ENCODE measurements at regions not wholly inside any gene's neighbourhood (a gene's known extent, or its start where the extent isn't known, plus 50 kb on each side); places are given as distances from the start of the nearest gene placed in this dataset.

DNA sequence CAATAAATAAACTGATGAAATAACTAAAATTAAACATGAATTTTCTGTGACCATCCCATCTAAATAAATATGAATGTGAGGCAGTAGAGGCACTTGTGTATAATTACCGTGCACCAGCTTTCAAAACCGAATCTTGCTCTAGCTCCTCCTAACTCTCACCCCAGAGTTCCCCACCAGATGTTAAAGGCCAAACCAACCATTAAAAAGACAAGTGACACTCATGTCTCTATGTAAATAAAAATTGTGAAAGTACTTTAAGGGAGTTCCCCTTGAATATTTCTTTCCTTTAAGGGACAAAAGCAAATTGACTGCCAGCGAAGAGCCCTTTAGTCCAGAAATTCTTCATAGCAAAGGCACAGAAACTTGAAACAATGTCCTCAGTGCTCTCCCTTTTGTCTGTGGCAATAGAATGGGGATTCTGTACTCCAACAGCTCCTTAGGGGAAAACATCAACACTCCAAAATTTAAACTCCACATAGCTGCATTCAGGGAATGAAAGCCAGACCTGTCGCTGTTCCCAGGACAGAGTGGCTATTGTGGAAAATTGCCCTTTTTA lies 101.7 kb upstream of the SOX21 start:
- peaks cover 0 to 5% of the 10 kb centered on the region in 2 experiments; a peak in 2 of 5 replicates for H3K27me3 ChIP-seq (ENCODE audit: control insufficient read depth in 2 of 2, insufficient read depth in 2 of 2, low read length in 2 of 2)
- H3K4me3 ChIP-seq: no peak overlapping the region
- FAIRE-seq: no peak
- BruUV-seq (replicated peaks): no TSS peak
- in situ Hi-C loops (cut with MboI): no loop called here
- no peaks in the 10 kb centered on the region for H3K4me1 ChIP-seq (replicated peaks in 1 of 2; ENCODE audit: control insufficient read depth in 2 of 2, insufficient read depth in 2 of 2, low read length in 2 of 2)
- H3K9ac ChIP-seq (ENCODE audit: insufficient read depth in 1 of 2, low read depth in 2 of 2, low read length in 2 of 2): no peak overlapping the region
- no peak for DNase-seq (ENCODE audit: extremely low read depth in 1 of 4, low spot score in 3 of 4)
- H3K9me1 ChIP-seq (ENCODE audit: control insufficient read depth, insufficient read depth, low read length): no peaks in the 10 kb centered on the region
- TF ChIP-seq, protein P1, sequence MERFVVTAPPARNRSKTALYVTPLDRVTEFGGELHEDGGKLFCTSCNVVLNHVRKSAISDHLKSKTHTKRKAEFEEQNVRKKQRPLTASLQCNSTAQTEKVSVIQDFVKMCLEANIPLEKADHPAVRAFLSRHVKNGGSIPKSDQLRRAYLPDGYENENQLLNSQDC (CRISPR knock-in tag; IDR thresholded peaks at IDR 0.05): no peak
- TF ChIP-seq NFRKB (IDR thresholded peaks at IDR 0.05; ENCODE audit: low read depth): no peak
- no peak for TF ChIP-seq ZNF140 (CRISPR knock-in tag; IDR thresholded peaks at IDR 0.05)
- TF ChIP-seq, protein P2, sequence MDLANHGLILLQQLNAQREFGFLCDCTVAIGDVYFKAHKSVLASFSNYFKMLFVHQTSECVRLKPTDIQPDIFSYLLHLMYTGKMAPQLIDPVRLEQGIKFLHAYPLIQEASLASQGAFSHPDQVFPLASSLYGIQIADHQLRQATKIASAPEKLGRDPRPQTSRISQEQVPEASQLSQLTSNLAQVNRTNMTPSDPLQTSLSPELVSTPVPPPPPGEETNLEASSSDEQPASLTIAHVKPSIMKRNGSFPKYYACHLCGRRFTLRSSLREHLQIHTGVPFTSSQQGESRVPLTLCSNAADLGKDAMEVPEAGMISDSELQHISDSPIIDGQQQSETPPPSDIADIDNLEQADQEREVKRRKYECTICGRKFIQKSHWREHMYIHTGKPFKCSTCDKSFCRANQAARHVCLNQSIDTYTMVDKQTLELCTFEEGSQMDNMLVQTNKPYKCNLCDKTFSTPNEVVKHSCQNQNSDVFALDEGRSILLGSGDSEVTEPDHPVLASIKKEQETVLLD (IDR thresholded peaks at IDR 0.05): no peak
- TF ChIP-seq ZNF589 (CRISPR knock-in tag; IDR thresholded peaks at IDR 0.05; ENCODE audit: low read depth): no peak
- no peak for TF ChIP-seq TAL1 (IDR thresholded peaks at IDR 0.05)
- no peak for TF ChIP-seq ZC3H11A (IDR thresholded peaks at IDR 0.05; ENCODE audit: low read depth, low read length)
- POLR2A ChIA-PET: no interaction called here
- CTCF ChIA-PET (ENCODE audit: low intra/inter-chr PET ratio): no interaction called here
- H2AFZ ChIP-seq (ENCODE audit: low read depth, low read length): no peak overlapping the region
- ATAC-seq: no peak
- H4K20me1 ChIP-seq (replicated peaks; ENCODE audit: control insufficient read depth, insufficient read depth, low read length): no peaks in the 10 kb centered on the region
- no peaks in the 10 kb centered on the region for H3K9me3 ChIP-seq (replicated peaks; ENCODE audit: control insufficient read depth, insufficient read depth, low read depth, low read length)
- H3K36me3 ChIP-seq (ENCODE audit: control insufficient read depth, insufficient read depth, low read length): no peaks in the 10 kb centered on the region
- no peak overlapping the region for H3K4me2 ChIP-seq (ENCODE audit: insufficient read depth, low read length)
- no peaks in the 10 kb centered on the region for H3K79me2 ChIP-seq (ENCODE audit: control insufficient read depth, insufficient read depth, low read length)
- intact Hi-C loops (cut with micrococcal nuclease): no loop called here
- 2% methylated on average over 4 of the region's 4 CpGs for WGBS (ENCODE audit: insufficient coverage, low coverage, missing lambda C conversion rate)
- H3K27ac ChIP-seq (ENCODE audit: extremely low read depth, low read depth, low read length): no peak overlapping the region

All from K562 (cell line).